ENCODE measurements at regions not wholly inside any gene's neighbourhood (a gene's known extent, or its start where the extent isn't known, plus 50 kb on each side); places are given as distances from the start of the nearest gene placed in this dataset.

GRCh38 chr2:15700599-15701340, 109.1 kb downstream of the DDX1 start:
- TF ChIP-seq CTCF (IDR thresholded peaks at IDR 0.05) (no peak), ZFX (IDR thresholded peaks at IDR 0.05; ENCODE audit: borderline replicate concordance) (no peak)

All from 22Rv1 (cell line).